ENCODE measurements at regions not wholly inside any gene's neighbourhood (a gene's known extent, or its start where the extent isn't known, plus 50 kb on each side); places are given as distances from the start of the nearest gene placed in this dataset.

GRCh38 chr4:135934026-135934425, 1598.3 kb downstream of the PCDH18 start:
- TF ChIP-seq CTCF (IDR thresholded peaks at IDR 0.05; ENCODE audit: insufficient read depth, low read length) (no peak), POLR2AphosphoS5 (IDR thresholded peaks at IDR 0.05; ENCODE audit: low read depth) (no peak)

Data from HL-60 (cell line).